GM18505 (cell line): ENCODE measurements at regions not wholly inside any gene's neighbourhood (a gene's known extent, or its start where the extent isn't known, plus 50 kb on each side); places are given as distances from the start of the nearest gene placed in this dataset.

Experiments
- ATAC-seq: cut with Tn5 transposase; IDR thresholded peaks from one replicate; pipeline ENCODE4 v1.9.1; 2021; ENCODE audit not compliant: unreplicated experiment
- POLR2A ChIP-seq: IDR thresholded peaks from 4 replicates; pipeline ENCODE4 v1.6.1; 2011; ENCODE audit warnings: borderline replicate concordance; ENCODE audit not compliant: insufficient read depth, insufficient read length; ENCODE audit errors: extremely low read depth

DNA sequence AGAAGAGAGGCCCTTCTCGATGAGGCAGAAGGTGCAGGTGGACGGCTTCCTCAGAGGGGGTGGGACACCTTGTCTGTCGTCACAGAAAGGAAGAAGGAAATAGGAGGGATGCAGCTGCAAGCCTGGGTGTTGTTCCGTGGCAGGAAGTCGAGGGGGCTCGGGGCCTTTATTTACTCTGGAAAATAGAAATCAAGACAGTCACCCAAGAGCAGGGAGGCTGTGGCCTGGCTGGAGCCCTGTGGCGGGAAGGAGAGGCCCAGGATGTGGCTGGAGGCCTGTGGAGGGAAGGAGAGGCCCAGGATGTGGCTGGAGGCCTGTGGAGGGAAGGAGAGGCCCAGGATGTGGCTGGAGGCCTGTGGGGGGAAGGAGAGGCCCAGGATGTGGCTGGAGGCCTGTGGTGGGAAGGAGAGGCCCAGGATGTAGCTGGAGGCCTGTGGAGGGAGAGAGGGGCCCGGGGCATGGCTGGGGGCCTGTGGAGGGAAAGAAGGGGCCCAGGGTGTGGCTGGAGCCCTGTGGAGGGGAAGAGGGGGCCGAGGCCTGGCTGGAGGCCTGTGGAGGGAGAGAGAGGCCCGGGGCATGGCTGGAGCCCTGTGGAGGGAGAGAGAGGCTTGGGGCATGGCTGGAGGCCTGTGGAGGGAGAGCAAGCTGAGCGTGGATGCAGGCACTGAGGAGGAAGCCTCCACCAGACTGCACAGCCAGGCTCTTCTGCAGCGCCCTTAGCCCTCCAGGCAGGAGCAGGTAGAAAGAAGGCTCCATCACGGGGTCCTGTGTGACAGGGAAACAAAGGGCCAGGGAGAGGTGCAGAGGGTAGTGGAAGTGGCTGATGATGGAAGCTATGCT is 97.3 kb upstream of the SFMBT2 start:
- ATAC-seq = no peak
- TF ChIP-seq POLR2A = no peak

DNA sequence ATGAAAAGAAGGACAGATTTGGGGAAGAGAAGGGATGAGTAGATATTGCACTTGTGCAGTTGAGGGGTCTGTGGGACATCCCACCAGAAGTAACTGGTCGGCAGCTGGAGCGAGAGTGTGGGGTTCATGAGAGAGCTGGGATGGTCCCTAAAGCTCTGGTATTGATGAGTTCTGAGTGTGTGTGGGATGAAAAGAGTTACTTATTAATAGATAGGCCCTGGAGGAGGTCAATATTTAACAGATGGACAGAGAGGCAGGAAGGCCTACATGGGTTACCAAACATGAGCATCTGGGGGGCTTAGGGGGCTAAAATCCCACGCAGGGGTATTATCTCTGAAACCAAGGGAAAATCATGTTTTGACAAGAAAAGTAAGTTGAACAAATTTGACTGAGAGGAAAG is 95.7 kb upstream of the SFMBT2 start:
- TF ChIP-seq POLR2A = no peak
- ATAC-seq = no peak

DNA sequence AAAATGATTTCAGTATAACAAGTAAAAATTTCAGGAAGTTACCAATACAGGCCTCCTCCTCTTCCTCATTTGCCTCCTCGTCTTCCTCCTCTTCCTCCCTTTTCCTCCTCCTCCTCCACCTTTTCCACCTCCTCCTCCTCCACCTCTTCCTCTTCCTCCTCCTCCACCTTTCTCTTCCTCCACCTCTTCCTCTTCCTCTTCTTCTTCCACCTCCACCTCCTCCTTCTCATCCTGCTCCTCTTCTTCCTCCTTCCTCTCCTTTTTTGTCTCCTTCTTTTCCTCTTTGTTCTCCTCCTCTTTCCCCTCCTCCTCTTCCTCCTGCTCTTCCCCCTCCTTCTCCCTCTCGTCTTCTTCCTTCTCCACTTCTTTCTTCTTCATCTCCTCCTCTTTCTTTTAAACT is 94.4 kb upstream of the SFMBT2 start:
- no peak for TF ChIP-seq POLR2A

DNA sequence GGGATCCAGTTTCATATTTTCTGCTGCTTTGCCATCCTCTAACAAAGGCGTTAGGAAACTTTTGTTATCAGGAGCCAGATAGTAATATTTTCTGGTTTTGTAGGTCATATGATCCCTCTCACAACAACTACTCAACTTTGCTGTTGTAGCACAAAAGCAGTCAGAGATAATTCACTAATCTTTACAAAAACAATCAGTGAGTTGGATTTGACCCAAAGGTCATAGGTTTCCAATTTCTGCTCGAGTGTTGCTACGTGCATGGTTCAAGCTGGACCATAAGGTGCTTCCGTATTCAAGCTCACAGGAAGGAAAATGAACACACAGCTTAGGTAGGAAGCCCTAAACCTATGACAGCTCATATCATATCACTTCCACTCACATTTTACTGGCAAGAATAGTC is 92.4 kb upstream of the SFMBT2 start:
- TF ChIP-seq POLR2A = no peak
- no peak for ATAC-seq

More for the DNA sequence above, 94.4 kb upstream of the SFMBT2 start:
- no peak for ATAC-seq

DNA sequence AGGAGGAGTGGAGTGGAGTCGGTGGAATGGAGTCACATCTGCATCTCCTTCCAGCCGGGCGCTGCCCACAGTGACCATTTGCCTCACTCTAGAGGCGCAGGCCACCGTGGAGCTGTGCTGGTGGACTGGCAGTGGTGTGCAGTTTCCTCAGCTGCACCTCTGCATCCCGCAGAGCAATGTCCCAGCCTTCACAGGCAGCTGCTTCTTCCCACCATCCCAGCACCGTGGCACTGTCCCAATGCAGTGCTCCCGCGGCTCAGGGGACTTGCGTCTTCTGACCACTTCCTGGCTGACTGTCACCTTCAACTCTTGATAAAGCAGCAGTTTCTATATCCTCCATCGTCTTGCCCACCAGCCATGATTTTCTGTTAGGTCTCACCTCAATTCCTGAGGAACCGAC is 90.3 kb upstream of the SFMBT2 start:
- no peak for ATAC-seq
- TF ChIP-seq POLR2A = no peak

DNA sequence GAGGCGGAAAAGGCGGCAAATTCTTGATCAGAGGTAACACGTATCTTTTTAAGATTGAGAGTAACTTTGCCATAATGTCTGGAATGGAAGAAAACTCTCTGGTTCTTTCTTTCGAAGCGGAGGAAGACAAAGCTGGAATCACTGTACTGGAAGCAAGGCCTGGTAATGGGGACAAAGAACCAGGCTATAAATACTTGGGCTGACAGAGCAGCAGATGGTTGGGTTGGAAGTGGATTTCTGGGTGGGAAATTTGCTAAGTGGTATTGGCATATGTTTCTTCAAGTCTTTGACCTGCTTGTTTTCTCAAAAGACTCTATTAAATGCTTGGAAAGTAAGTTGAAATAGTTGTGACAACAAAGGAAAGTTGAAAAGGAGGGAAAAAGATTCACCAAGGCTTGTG is 87.3 kb upstream of the SFMBT2 start:
- no peak for TF ChIP-seq POLR2A
- ATAC-seq = no peak

DNA sequence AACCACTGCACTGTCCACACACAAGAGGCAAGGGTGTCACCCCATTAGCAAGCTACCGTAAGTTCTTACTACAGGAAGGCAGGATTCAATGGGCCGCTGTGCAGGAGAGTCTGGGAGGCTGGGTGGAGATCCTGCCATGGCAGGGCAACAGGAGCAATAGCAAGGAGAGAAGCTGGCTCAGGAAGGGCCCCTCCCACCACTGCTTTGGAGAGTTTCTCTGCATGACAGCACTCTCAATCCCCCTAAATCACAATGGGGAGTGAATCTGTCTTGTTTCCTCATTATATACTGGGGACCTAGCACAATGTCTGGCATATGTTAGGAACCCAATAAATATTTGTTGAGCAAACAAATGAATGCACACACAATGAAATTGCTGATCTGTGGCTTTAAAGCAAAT is 83.2 kb upstream of the SFMBT2 start:
- no peak for ATAC-seq
- TF ChIP-seq POLR2A = no peak

DNA sequence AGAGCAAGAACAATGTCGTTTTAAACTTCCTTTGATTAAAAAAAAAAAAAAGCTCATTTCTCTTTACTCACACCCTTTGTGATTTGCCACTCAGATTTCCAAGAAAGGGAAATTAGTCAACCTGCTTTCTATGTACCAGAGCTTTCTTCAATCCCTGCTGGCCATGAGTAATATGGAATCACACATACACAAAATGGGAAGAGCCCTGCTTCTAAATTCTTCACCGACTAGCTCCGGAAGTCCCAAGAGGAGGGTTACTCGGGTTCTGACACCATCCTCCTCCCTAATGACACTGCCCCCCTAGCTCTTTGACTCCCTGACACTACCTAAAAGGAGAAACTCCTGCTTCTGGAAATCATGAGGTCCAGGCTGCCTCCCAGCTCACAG is 81.8 kb upstream of the SFMBT2 start:
- peak; percentile 23 for ATAC-seq
- TF ChIP-seq POLR2A = no peak

DNA sequence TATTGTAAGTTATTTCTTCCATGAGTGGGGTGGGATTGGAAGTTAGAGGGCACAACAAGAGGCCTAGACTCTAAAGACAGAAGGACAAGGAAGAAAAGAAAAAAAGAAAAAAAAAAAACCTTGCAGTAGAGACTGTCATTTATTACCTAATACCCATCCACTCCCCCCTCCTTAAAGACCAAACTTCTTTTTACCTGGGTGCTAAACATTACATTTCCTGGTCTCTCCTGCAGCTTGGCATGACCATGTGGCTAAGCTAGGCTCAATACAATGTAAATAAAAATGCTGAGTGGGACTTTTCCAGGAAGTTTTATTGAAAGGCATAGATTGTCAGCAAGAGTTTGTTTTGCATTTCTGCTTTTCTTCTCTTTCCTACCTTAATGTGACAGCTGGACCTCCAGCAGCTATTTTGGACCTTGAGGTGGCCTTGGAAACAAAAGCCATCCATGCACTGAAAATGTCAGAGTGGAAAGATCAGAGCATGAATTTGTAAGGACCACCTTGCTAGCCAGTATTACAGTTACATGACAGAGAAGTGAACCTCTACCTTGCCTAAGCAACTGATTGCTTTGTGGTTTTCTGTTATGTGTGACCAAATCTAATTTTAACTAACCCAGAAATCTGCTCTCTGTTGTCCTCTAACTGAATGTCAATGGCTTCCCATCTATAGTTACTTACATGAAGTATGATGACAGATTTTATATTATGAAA is 81.3 kb upstream of the SFMBT2 start:
- ATAC-seq = peak; percentile 86
- TF ChIP-seq POLR2A = no peak

DNA sequence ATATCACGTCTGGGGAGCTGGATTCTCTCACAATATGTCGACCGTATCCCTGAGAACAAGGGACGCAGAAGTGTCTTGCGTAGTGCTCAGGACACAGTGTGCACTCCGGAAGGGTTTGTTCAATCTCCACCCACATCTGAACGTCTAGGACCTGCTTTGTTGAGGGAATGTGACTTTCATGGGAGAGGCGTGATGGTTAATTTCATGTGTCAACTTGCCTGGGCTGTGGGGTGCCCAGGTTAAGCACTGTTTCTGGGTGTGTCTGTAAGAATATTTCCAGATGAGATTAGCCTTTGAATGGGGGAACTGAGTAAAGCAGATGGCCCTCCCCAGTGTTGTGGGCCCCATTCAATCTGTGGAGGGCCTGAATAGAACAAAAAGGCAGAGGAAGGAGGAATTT is 80.4 kb upstream of the SFMBT2 start:
- ATAC-seq = no peak

DNA sequence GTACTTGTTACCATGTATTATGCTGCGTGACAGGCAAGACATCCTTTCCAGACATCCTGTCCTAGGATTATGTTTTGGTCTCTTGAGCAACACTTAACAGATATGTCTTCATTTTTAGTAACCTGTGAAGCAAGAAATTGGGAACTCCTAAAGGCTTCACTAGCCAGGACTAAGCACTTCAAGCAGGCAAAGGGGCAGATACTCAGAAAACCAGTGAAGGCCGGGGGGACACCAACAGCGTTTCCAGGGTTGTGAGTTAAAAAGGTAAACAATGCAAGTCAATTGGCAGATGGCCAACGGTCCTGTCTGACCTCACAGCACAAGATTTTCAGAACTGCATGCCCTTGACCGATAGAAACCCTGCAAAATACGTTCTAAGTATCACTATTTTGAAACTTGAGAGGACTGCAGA is 77.6 kb upstream of the SFMBT2 start:
- no peak for ATAC-seq
- no peak for TF ChIP-seq POLR2A

More for the DNA sequence above, 80.4 kb upstream of the SFMBT2 start:
- TF ChIP-seq POLR2A = no peak

DNA sequence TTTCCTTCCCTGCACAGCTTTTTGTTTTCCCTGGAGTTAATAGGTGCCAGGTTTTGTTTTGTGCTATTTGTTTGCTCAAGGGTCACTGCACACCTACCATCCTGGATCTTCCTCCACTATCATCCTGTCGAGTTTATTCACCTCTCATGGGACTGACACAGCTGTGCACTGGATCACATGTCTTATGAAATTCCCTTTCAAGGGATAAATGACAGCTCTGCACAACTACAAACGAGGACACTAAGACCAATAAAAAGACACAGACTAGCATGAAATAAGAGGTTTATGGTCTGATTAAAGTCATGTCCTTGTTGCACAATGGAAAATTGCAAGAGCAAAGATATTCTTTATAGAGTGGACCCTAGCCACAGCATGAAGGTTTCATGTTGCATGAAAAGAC is 76.7 kb upstream of the SFMBT2 start:
- ATAC-seq = no peak
- TF ChIP-seq POLR2A = no peak

DNA sequence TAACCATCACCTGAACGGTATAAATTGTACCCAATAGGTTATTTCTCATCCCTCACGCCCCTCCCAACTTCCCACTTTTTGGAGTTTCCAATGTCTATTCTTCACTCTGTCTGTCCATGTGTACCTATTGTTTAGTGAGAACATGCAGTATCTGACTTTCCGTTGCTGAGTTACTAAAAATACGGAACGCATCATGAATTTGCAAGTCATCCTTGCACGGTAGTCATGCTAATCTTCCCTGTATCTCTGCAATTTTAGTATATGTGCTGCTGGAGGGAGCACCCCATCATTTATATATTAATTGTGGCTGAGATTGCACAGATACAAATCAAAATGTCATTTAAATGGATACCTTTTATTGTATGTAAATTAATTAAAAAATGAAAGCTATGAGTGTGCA is 75.7 kb upstream of the SFMBT2 start:
- no peak for TF ChIP-seq POLR2A
- no peak for ATAC-seq

DNA sequence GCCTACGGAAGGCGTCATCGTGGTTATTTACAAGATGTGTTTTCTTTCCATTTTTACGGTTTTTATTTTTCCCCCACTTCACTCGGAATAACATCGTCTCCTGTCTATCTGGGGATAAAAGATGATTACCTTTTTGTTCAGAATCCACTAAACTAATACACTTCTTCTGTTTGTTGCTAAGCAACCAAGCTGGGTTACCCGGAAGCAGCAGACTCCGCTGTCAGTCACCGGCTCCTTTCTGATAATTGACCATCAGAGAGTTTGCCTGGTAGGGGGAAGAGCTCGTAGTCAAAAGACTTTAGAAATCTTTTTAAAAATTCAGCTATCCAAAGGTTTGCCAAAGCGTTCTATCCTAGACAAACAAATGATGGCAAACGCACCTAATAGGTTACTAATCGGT is 75.0 kb upstream of the SFMBT2 start:
- no peak for TF ChIP-seq POLR2A

More for the DNA sequence above, 75.0 kb upstream of the SFMBT2 start:
- ATAC-seq = no peak
